ENCODE measurements at regions not wholly inside any gene's neighbourhood (a gene's known extent, or its start where the extent isn't known, plus 50 kb on each side); places are given as distances from the start of the nearest gene placed in this dataset.

DNA sequence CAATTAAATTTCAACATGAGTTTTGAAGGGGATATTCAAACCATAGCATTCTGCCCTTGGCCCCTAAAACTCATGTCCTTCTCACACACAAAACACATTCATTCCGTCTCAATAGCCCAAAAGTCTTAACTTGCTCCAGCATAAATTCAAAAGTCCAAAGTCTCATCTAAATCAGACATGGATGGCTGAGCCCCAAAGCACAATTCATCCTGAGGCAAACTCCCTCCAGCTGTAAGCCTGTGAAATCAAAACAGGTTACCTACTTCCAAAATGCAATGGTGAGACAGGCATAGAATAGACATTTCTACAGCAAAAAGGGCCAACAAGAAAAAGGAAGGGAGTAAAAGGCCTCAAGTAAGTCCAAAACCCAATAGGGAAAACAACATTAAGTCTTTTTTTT is 245.8 kb downstream of the TTC32 start:
- POLR2A ChIA-PET: interaction anchor here (0.7 kb wide), 1 partner anchor 696 kb away, joined by 3 read pairs; no protein-coding TSS in a partner anchor
- no TSS peak for BruUV-seq (replicated peaks)
- TF ChIP-seq, protein P1, sequence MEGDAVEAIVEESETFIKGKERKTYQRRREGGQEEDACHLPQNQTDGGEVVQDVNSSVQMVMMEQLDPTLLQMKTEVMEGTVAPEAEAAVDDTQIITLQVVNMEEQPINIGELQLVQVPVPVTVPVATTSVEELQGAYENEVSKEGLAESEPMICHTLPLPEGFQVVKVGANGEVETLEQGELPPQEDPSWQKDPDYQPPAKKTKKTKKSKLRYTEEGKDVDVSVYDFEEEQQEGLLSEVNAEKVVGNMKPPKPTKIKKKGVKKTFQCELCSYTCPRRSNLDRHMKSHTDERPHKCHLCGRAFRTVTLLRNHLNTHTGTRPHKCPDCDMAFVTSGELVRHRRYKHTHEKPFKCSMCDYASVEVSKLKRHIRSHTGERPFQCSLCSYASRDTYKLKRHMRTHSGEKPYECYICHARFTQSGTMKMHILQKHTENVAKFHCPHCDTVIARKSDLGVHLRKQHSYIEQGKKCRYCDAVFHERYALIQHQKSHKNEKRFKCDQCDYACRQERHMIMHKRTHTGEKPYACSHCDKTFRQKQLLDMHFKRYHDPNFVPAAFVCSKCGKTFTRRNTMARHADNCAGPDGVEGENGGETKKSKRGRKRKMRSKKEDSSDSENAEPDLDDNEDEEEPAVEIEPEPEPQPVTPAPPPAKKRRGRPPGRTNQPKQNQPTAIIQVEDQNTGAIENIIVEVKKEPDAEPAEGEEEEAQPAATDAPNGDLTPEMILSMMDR (IDR thresholded peaks at IDR 0.05; ENCODE audit: unreplicated experiment): no peak
- DNase-seq (ENCODE audit: unreplicated experiment): no peak
- H3K27ac Mint-ChIP-seq (ENCODE audit: low read depth, unreplicated experiment): peak overlapping the region; percentile 82
- CTCF ChIA-PET: interaction anchor here (0.6 to 0.7 kb wide), 2 partner anchors 165 to 281 kb away, joined by 3 read pairs; no protein-coding TSS in a partner anchor
- H3K4me1 Mint-ChIP-seq (ENCODE audit: insufficient read depth, unreplicated experiment): peaks cover 24% of the 10 kb centered on the region
- intact Hi-C loops (cut with micrococcal nuclease): no loop called here
- H3K9me3 Mint-ChIP-seq (ENCODE audit: unreplicated experiment): no peaks in the 10 kb centered on the region
- no peak overlapping the region for H3K4me3 Mint-ChIP-seq (ENCODE audit: unreplicated experiment)
- H3K36me3 Mint-ChIP-seq (ENCODE audit: insufficient read depth, unreplicated experiment): peaks cover 6% of the 10 kb centered on the region
- H3K27me3 Mint-ChIP-seq (ENCODE audit: insufficient read depth, unreplicated experiment): no peaks in the 10 kb centered on the region

DNA sequence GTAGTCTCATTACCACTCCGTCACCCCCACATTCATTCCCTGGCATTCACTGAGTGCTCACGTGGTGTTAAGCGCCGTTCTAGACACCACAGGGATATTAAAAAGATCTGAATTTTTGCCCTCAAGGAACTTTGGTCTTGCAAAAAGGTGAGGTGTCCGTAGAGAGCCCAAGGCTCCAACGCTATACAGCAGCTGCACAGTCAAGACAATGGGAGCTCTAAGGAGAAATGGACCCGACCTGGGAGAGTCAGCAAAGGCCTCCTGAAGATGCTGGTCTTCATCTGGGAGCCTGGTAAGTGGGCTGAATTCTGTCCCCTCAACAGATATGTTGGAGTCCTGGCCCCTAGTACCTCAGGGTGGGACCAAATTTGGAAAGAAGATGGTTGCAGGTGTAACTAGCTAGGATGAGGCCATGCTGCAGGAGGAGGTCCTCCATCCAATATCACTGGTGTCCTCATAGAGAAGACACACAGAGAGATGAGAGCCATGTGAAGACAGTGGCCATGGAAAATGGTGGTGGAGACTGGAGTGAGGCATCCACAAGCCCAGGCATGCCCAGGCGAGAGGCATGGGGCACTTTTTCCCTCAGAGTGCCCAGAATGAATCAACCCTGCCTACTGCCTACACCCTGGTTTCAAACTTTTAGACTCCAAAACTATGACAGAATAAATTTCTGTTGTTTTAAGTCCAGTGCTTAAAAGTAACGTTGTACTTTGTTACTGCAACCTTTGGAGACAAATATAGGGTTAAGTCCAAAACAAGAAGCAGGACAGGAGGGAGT is 247.3 kb downstream of the TTC32 start:
- ChIA-PET POLR2A (interaction anchor here (0.6 kb wide), 1 partner anchor 414 kb away, joined by 3 read pairs; no protein-coding TSS in a partner anchor), CTCF (no interaction called here)
- Mint-ChIP-seq H3K4me1 (ENCODE audit: insufficient read depth, unreplicated experiment) (peaks cover 37% of the 10 kb centered on the region), H3K36me3 (ENCODE audit: insufficient read depth, unreplicated experiment) (peaks cover 6% of the 10 kb centered on the region), H3K27me3 (ENCODE audit: insufficient read depth, unreplicated experiment) (no peaks in the 10 kb centered on the region), H3K27ac (ENCODE audit: low read depth, unreplicated experiment) (peak overlapping the region; percentile 82), H3K9me3 (ENCODE audit: unreplicated experiment) (no peaks in the 10 kb centered on the region), H3K4me3 (ENCODE audit: unreplicated experiment) (no peak overlapping the region)
- peak; percentile 39 for DNase-seq (ENCODE audit: unreplicated experiment)
- intact Hi-C loops (cut with micrococcal nuclease): no loop called here
- BruUV-seq (replicated peaks): no TSS peak
- TF ChIP-seq, protein P1 (IDR thresholded peaks at IDR 0.05; ENCODE audit: unreplicated experiment): no peak

DNA sequence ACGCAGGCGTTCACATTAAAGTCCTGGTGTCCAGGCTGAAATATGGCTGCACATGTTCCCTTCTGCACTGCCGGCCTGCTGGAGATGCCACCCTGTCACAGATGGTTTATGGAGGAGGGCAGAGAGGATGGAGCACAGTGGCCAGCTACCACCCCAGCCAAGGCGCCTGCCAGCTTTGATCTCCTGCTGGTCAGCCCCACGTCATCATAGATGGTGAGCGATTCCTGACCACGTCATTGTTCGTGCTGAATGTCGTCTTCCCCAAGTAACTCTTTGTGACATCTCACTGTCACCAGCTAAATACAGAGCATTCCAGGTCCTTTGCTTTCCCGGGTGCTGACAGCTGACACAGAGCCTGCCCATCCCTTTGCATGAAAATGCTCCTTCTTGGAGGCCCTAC is 248.3 kb downstream of the TTC32 start:
- no TSS peak for BruUV-seq (replicated peaks)
- intact Hi-C loops (cut with micrococcal nuclease): no loop called here
- Mint-ChIP-seq H3K36me3 (ENCODE audit: insufficient read depth, unreplicated experiment) (peaks cover 6% of the 10 kb centered on the region), H3K27ac (ENCODE audit: low read depth, unreplicated experiment) (no peak overlapping the region), H3K4me3 (ENCODE audit: unreplicated experiment) (no peak overlapping the region), H3K27me3 (ENCODE audit: insufficient read depth, unreplicated experiment) (no peaks in the 10 kb centered on the region), H3K4me1 (ENCODE audit: insufficient read depth, unreplicated experiment) (peaks cover 47% of the 10 kb centered on the region), H3K9me3 (ENCODE audit: unreplicated experiment) (no peaks in the 10 kb centered on the region)
- no peak for DNase-seq (ENCODE audit: unreplicated experiment)
- TF ChIP-seq, protein P1 (IDR thresholded peaks at IDR 0.05; ENCODE audit: unreplicated experiment): no peak
- ChIA-PET POLR2A (no interaction called here), CTCF (interaction anchor here (0.7 to 1.2 kb wide), 2 partner anchors 14 to 133 kb away, joined by 4 read pairs; no protein-coding TSS in a partner anchor)

DNA sequence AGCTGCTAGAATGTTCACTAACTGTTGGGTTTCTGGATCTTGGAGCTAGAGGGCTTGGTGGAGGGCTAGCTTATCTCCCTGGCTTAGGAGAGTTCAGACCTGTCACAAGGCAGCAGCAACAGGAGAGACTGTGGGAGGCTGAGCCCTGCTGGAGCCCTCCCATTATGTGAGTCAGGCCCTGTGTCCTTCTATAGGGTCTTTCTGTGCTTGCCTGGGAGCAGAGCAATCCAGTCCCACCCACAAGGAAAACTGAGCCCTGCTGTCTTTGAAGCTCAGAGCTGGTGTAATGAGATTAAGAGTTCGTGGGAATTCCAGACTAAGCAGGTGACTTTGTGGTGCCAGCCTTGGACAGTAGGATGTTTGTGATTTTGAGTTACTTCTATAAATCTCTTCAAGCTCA is 249.0 kb downstream of the TTC32 start:
- TF ChIP-seq, protein P1 (IDR thresholded peaks at IDR 0.05; ENCODE audit: unreplicated experiment): no peak
- H3K27ac Mint-ChIP-seq (ENCODE audit: low read depth, unreplicated experiment): no peak overlapping the region
- H3K36me3 Mint-ChIP-seq (ENCODE audit: insufficient read depth, unreplicated experiment): peaks cover 6% of the 10 kb centered on the region
- no TSS peak for BruUV-seq (replicated peaks)
- H3K4me1 Mint-ChIP-seq (ENCODE audit: insufficient read depth, unreplicated experiment): peaks cover 48% of the 10 kb centered on the region
- DNase-seq (ENCODE audit: unreplicated experiment): no peak
- H3K9me3 Mint-ChIP-seq (ENCODE audit: unreplicated experiment): no peaks in the 10 kb centered on the region
- intact Hi-C loops (cut with micrococcal nuclease): no loop called here
- no peak overlapping the region for H3K4me3 Mint-ChIP-seq (ENCODE audit: unreplicated experiment)
- H3K27me3 Mint-ChIP-seq (ENCODE audit: insufficient read depth, unreplicated experiment): no peaks in the 10 kb centered on the region
- POLR2A ChIA-PET: interaction anchor here (0.6 kb wide), 1 partner anchor 112 kb away, joined by 3 read pairs; no protein-coding TSS in a partner anchor
- CTCF ChIA-PET: interaction anchor here (1.2 kb wide), 1 partner anchor 14 kb away, joined by 4 read pairs; no protein-coding TSS in a partner anchor
